CD14-positive monocyte (primary cell): ENCODE measurements at regions not wholly inside any gene's neighbourhood (a gene's known extent, or its start where the extent isn't known, plus 50 kb on each side); places are given as distances from the start of the nearest gene placed in this dataset.

ENCODE experiments used
- DNase-seq, 3 donors: peaks; one replicate each; pipeline ENCODE4 v3.0.0-alpha.2; 2011 to 2022
- H2AFZ ChIP-seq: 2 replicates; pipeline ENCODE4 v1.6.0; 2012; ENCODE audit warnings: mild to moderate bottlenecking, low read depth, low read length, inconsistent platforms; ENCODE audit not compliant: insufficient read depth, poor library complexity, severe bottlenecking
- H3K27ac ChIP-seq, 2 donors: 1 replicate in 1 of 2; 2 replicates in 1 of 2; pipeline ENCODE4 v1.5.1; 2012 to 2013; ENCODE audit warnings: low read length in 2 of 2, control low read depth in 1 of 2, inconsistent platforms in 1 of 2, low read depth in 1 of 2, mild to moderate bottlenecking in 1 of 2
- H3K27me3 ChIP-seq, 2 donors: one replicate each; pipeline versions ENCODE4 v1.6.0 to v1.6.1; 2011 to 2013; ENCODE audit warnings: low read length in 2 of 2; ENCODE audit not compliant: control insufficient read depth in 2 of 2, insufficient read depth in 2 of 2
- H3K36me3 ChIP-seq, 2 donors: replicated peaks in 1 of 2; 1 replicate in 1 of 2; 2 replicates in 1 of 2; pipeline versions ENCODE4 v1.5.1 to v1.6.1; 2012 to 2013; ENCODE audit warnings: low read length in 2 of 2, control low read depth in 1 of 2, inconsistent platforms in 1 of 2, mild to moderate bottlenecking in 1 of 2; ENCODE audit not compliant: insufficient read depth in 2 of 2, control insufficient read depth in 1 of 2
- H3K4me1 ChIP-seq, 2 donors: 1 replicate in 1 of 2; 2 replicates in 1 of 2; pipeline versions ENCODE4 v1.5.1 to v1.6.1; 2012 to 2013; ENCODE audit warnings: low read length in 2 of 2, control low read depth in 1 of 2, inconsistent platforms in 1 of 2, mild to moderate bottlenecking in 1 of 2, moderate library complexity in 1 of 2; ENCODE audit not compliant: insufficient read depth in 2 of 2, control insufficient read depth in 1 of 2
- H3K4me2 ChIP-seq: replicated peaks from 2 replicates; pipeline ENCODE3; 2012; ENCODE audit warnings: low read length, moderate library complexity, mild to moderate bottlenecking; ENCODE audit not compliant: poor library complexity, severe bottlenecking; ENCODE audit errors: extremely low read depth
- H3K4me3 ChIP-seq, 3 experiments: fragments of 200-600 bp in 1 of 3; sonication (generic) in 1 of 3; replicated peaks in 1 of 3; 1 replicate in 2 of 3; 2 replicates in 1 of 3; pipeline ENCODE4 v1.5.1; 2011 to 2013; ENCODE audit warnings: low read length in 3 of 3, mild to moderate bottlenecking in 3 of 3, control low read depth in 2 of 3, low read depth in 2 of 3, inconsistent platforms in 1 of 3, moderate library complexity in 1 of 3
- H3K79me2 ChIP-seq: 2 replicates; pipeline ENCODE4 v1.6.0; 2012; ENCODE audit warnings: mild to moderate bottlenecking, control low read depth, inconsistent platforms, low read length, moderate library complexity; ENCODE audit not compliant: insufficient read depth
- H3K9ac ChIP-seq: 2 replicates; pipeline ENCODE4 v1.6.0; 2017; ENCODE audit warnings: low read length, mild to moderate bottlenecking; ENCODE audit not compliant: insufficient read depth, poor library complexity, severe bottlenecking
- H3K9me3 ChIP-seq, 2 donors: replicated peaks in 1 of 2; 1 replicate in 1 of 2; 2 replicates in 1 of 2; pipeline versions ENCODE4 v1.5.1 to v1.6.1; 2012 to 2013; ENCODE audit warnings: low read length in 2 of 2, control low read depth in 1 of 2; ENCODE audit not compliant: control insufficient read depth in 1 of 2, insufficient read depth in 1 of 2
- H4K20me1 ChIP-seq: 2 replicates; pipeline ENCODE4 v1.6.0; 2012; ENCODE audit warnings: mild to moderate bottlenecking, low read length, control low read depth, moderate library complexity; ENCODE audit not compliant: insufficient read depth
- H3K27ac Mint-ChIP-seq, 7 donors: one replicate each; pipeline ENCODE4 v1.8.0; 2020; ENCODE audit warnings: mild to moderate bottlenecking in 7 of 7, mixed read lengths in 7 of 7, moderate library complexity in 6 of 7, inconsistent platforms in 2 of 7
- H3K27me3 Mint-ChIP-seq, 3 donors: one replicate each; pipeline ENCODE4 v1.8.0; 2021 to 2022; ENCODE audit warnings: low read depth in 3 of 3, mild to moderate bottlenecking in 3 of 3, mixed read lengths in 3 of 3, moderate library complexity in 3 of 3, inconsistent platforms in 1 of 3
- H3K36me3 Mint-ChIP-seq, 2 donors: one replicate each; pipeline ENCODE4 v1.8.0; 2020; ENCODE audit warnings: mixed read lengths in 2 of 2, inconsistent platforms in 1 of 2, mild to moderate bottlenecking in 1 of 2
- H3K4me1 Mint-ChIP-seq: one replicate; pipeline ENCODE4 v1.8.0; 2020; ENCODE audit warnings: mild to moderate bottlenecking, mixed read lengths
- H3K4me3 Mint-ChIP-seq, 2 donors: one replicate each; pipeline ENCODE4 v1.8.0; 2020; ENCODE audit warnings: mild to moderate bottlenecking in 2 of 2, mixed read lengths in 2 of 2, moderate library complexity in 1 of 2
- H3K9me3 Mint-ChIP-seq, 7 donors: one replicate each; pipeline ENCODE4 v1.8.0; 2020 to 2022; ENCODE audit warnings: mixed read lengths in 7 of 7, mild to moderate bottlenecking in 6 of 7, moderate library complexity in 6 of 7, inconsistent platforms in 2 of 7
- WGBS: methylation state at CpG from one replicate; pipeline ENCODE4 v1.1.5; 2013; ENCODE audit warnings: missing lambda C conversion rate; ENCODE audit not compliant: insufficient coverage; 5-methylcytosine and 5-hydroxymethylcytosine counted together
- intact Hi-C, 2 donors: fragments of 100-400 bp; cut with micrococcal nuclease; formaldehyde crosslinking; loops; one replicate each; pipeline versions ENCODE4 v1.15.0 to v1.15.1; 2023
- TF ChIP-seq, protein P1 (sequence below): fragments of 200-600 bp; IDR thresholded peaks from one replicate; pipeline ENCODE4 v1.8.0; 2022; ENCODE audit warnings: antibody characterized with exemption, mild to moderate bottlenecking

DNA sequence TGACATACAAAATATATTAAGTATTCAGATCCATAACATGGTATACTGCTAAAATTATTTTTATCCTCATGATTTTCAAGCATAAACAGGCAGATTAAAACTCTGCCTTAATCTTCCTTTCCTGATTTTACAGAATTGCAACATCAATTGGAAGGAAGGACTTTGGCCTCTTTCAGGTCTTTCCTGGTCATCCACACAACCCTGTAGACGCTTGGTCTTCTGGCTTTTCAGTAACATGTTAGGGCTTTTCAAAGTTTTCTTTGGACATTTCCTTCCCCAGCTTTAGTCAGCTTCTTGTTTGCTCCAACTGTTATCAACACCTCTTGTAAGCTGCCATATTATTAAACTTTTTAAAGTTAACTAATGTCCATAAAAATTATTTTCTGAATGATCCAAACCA, 1364.9 kb upstream of the NRXN1 start:
- H3K9me3 Mint-ChIP-seq, result peaks cover 0 to 4% (median 3%) of the 10 kb centered on the region in 7 donors
- Histone ChIP-seq H3K36me3 (no peaks in the 10 kb centered on the region), H4K20me1 (no peaks in the 10 kb centered on the region), H3K4me3 (no peak overlapping the region), H3K27ac (no peak overlapping the region), H3K4me2 (no peak overlapping the region), H2AFZ (no peak overlapping the region), H3K9me3 (peaks cover 7 to 11% of the 10 kb centered on the region in 2 donors), H3K27me3 (no peaks in the 10 kb centered on the region), H3K79me2 (no peaks in the 10 kb centered on the region), H3K9ac (no peak overlapping the region), H3K4me1 (no peaks in the 10 kb centered on the region)
- no peaks in the 10 kb centered on the region for H3K4me1 Mint-ChIP-seq
- H3K27me3 Mint-ChIP-seq, result peaks cover 0 to 3% (median 1%) of the 10 kb centered on the region in 3 donors
- WGBS, result no CpG with 5 or more reads among the region's 1 CpG
- DNase-seq, result no peak
- TF ChIP-seq, protein P1, sequence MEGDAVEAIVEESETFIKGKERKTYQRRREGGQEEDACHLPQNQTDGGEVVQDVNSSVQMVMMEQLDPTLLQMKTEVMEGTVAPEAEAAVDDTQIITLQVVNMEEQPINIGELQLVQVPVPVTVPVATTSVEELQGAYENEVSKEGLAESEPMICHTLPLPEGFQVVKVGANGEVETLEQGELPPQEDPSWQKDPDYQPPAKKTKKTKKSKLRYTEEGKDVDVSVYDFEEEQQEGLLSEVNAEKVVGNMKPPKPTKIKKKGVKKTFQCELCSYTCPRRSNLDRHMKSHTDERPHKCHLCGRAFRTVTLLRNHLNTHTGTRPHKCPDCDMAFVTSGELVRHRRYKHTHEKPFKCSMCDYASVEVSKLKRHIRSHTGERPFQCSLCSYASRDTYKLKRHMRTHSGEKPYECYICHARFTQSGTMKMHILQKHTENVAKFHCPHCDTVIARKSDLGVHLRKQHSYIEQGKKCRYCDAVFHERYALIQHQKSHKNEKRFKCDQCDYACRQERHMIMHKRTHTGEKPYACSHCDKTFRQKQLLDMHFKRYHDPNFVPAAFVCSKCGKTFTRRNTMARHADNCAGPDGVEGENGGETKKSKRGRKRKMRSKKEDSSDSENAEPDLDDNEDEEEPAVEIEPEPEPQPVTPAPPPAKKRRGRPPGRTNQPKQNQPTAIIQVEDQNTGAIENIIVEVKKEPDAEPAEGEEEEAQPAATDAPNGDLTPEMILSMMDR, result no peak
- no peaks in the 10 kb centered on the region for H3K36me3 Mint-ChIP-seq
- no peak overlapping the region for H3K4me3 Mint-ChIP-seq
- intact Hi-C loops, result no loop called here
- no peak overlapping the region for H3K27ac Mint-ChIP-seq

DNA sequence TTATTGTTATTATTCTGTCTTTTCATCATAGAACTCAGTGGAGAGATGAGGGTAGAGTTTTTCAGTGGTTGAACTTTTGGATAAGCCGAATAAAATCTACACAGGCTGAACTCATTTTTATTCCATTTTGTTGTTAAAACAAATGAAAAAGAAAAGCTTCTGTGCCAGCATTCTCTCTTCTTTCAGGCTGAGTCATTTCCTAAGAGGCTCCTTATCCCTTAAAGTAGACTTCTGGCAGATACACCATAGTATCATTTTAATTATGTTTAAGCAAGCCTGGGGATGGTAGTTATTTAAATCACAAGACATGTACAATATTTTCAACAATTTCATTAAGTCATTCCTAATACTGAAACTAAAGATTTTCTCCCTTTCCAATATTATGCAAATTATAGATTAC, 1364.0 kb upstream of the NRXN1 start:
- Mint-ChIP-seq H3K36me3 (no peaks in the 10 kb centered on the region), H3K27ac (no peak overlapping the region), H3K27me3 (peaks cover 0 to 3% (median 1%) of the 10 kb centered on the region in 3 donors), H3K4me1 (no peaks in the 10 kb centered on the region), H3K4me3 (no peak overlapping the region), H3K9me3 (peaks cover 0 to 4% (median 1%) of the 10 kb centered on the region in 7 donors)
- Histone ChIP-seq H3K9ac (no peak overlapping the region), H3K4me2 (no peak overlapping the region), H3K9me3 (peaks cover 0 to 7% of the 10 kb centered on the region in 2 donors), H4K20me1 (no peaks in the 10 kb centered on the region), H3K36me3 (no peaks in the 10 kb centered on the region), H2AFZ (no peak overlapping the region), H3K4me3 (no peak overlapping the region), H3K4me1 (no peaks in the 10 kb centered on the region), H3K27me3 (no peaks in the 10 kb centered on the region), H3K79me2 (no peaks in the 10 kb centered on the region), H3K27ac (no peak overlapping the region)
- intact Hi-C loops, result no loop called here
- WGBS, result no CpG with 5 or more reads among the region's 1 CpG
- DNase-seq, result no peak
- TF ChIP-seq, protein P1, result no peak
